ENCODE measurements at regions not wholly inside any gene's neighbourhood (a gene's known extent, or its start where the extent isn't known, plus 50 kb on each side); places are given as distances from the start of the nearest gene placed in this dataset.
"Not testable (repeated sequence)": the region's sequence is repeated elsewhere in the genome, so short reads cannot be mapped to it uniquely, and the experiment has no call there.

DNA sequence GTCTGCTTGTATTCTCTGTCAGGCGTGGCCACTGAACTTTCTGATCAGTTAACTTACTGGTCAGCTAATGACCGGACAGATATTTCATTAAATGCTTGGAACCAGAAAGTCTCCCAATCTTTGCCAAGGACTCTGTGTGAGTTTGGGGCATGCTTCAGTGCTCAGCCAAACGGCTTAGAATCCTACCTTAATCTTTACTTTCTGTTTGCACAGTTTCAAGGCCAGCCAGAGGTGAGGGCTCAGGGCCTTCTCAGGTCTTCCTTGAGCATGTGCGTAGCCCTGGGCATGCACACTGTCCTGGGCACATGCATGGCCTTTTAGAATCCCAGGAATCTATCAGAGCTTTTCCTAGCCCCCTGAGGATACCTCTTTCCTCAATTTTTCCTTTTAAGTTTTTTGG, 230.1 kb downstream of the RAB11FIP4 start:
- TF ChIP-seq ZNF317 (CRISPR knock-in tag; IDR thresholded peaks at IDR 0.05; ENCODE audit: borderline replicate concordance, low read depth) (no peak), AR (CRISPR knock-in tag; IDR thresholded peaks at IDR 0.05) (no peak), PRRX2 (CRISPR knock-in tag; IDR thresholded peaks at IDR 0.05) (no peak), ZNF416 (CRISPR knock-in tag; IDR thresholded peaks at IDR 0.05) (no peak), OVOL2 (CRISPR knock-in tag; IDR thresholded peaks at IDR 0.05; ENCODE audit: borderline replicate concordance) (no peak), ZNF425 (CRISPR knock-in tag; conservative IDR thresholded peaks at IDR 0.05) (no peak), ELF4 (CRISPR knock-in tag; IDR thresholded peaks at IDR 0.05; ENCODE audit: low read depth) (no peak), ZNF232 (CRISPR knock-in tag; IDR thresholded peaks at IDR 0.05) (no peak), HMGA2 (CRISPR knock-in tag; IDR thresholded peaks at IDR 0.05) (no peak), SP1 (CRISPR knock-in tag; conservative IDR thresholded peaks at IDR 0.05) (no peak), ZNF219 (CRISPR knock-in tag; IDR thresholded peaks at IDR 0.05; ENCODE audit: borderline replicate concordance) (no peak)
- TF ChIP-seq, protein P1, sequence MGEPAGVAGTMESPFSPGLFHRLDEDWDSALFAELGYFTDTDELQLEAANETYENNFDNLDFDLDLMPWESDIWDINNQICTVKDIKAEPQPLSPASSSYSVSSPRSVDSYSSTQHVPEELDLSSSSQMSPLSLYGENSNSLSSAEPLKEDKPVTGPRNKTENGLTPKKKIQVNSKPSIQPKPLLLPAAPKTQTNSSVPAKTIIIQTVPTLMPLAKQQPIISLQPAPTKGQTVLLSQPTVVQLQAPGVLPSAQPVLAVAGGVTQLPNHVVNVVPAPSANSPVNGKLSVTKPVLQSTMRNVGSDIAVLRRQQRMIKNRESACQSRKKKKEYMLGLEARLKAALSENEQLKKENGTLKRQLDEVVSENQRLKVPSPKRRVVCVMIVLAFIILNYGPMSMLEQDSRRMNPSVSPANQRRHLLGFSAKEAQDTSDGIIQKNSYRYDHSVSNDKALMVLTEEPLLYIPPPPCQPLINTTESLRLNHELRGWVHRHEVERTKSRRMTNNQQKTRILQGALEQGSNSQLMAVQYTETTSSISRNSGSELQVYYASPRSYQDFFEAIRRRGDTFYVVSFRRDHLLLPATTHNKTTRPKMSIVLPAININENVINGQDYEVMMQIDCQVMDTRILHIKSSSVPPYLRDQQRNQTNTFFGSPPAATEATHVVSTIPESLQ (CRISPR knock-in tag; IDR thresholded peaks at IDR 0.05): no peak
- TF ChIP-seq, protein P2, sequence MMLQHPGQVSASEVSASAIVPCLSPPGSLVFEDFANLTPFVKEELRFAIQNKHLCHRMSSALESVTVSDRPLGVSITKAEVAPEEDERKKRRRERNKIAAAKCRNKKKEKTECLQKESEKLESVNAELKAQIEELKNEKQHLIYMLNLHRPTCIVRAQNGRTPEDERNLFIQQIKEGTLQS (CRISPR knock-in tag; conservative IDR thresholded peaks at IDR 0.05): no peak
- ATAC-seq (no peak), DNase-seq (ENCODE audit: low spot score) (no peak)
- no peaks in the 10 kb centered on the region; the same call in 1 of the 2 replicates for H3K27me3 Mint-ChIP-seq (ENCODE audit: low read depth)
- ChIA-PET CTCF (interaction anchor here (0.7 to 1.3 kb wide), 3 partner anchors 63 to 221 kb away, joined by 3 to 4 read pairs (median 3); no protein-coding TSS in a partner anchor), POLR2A (no interaction called here)
- H3K27ac Mint-ChIP-seq: no peak overlapping the region
- H3K4me1 Mint-ChIP-seq: no peaks in the 10 kb centered on the region
- peaks cover 18% of the 10 kb centered on the region for H3K9me3 Mint-ChIP-seq
- peaks cover 3% of the 10 kb centered on the region; the same call in 1 of the 2 replicates for H3K36me3 Mint-ChIP-seq
- H3K4me3 Mint-ChIP-seq: no peak overlapping the region

- H3K4me3 Mint-ChIP-seq; H3K27me3 Mint-ChIP-seq (ENCODE audit: low read depth); H3K9me3 Mint-ChIP-seq; DNase-seq (ENCODE audit: low spot score); ATAC-seq; H3K27ac Mint-ChIP-seq; H3K36me3 Mint-ChIP-seq; POLR2A ChIA-PET; CTCF ChIA-PET: not testable (repeated sequence)
- peaks cover 21% of the 10 kb centered on the region for H3K4me1 Mint-ChIP-seq
Observed at GRCh38 chr17:31611053-31611452, 219.6 kb downstream of the RAB11FIP4 start.

GRCh38 chr17:31609996-31610910, 218.8 kb downstream of the RAB11FIP4 start:
- DNase-seq (ENCODE audit: low spot score) (no peak), ATAC-seq (peak; percentile 88)
- Mint-ChIP-seq H3K4me1 (peaks cover 21% of the 10 kb centered on the region), H3K27ac (peak overlapping the region; percentile 83), H3K27me3 (ENCODE audit: low read depth) (no peaks in the 10 kb centered on the region), H3K9me3 (no peaks in the 10 kb centered on the region; the same call in none of the 2 replicates), H3K36me3 (no peaks in the 10 kb centered on the region), H3K4me3 (no peak overlapping the region)
- TF ChIP-seq ELF4 (CRISPR knock-in tag; IDR thresholded peaks at IDR 0.05; ENCODE audit: low read depth): no peak
- 0 out of 2 replicates have a peak, but pooled peaks have one; percentile 28 for TF ChIP-seq ZNF263 (CRISPR knock-in tag; IDR thresholded peaks at IDR 0.05; ENCODE audit: low read depth)
- ChIA-PET POLR2A (no interaction called here), CTCF (no interaction called here)

All from WTC11 (cell line).